Astrocyte of the cerebellum (primary cell): ENCODE measurements at regions not wholly inside any gene's neighbourhood (a gene's known extent, or its start where the extent isn't known, plus 50 kb on each side); places are given as distances from the start of the nearest gene placed in this dataset.

Experiments
- DNase-seq: peaks from one replicate; pipeline ENCODE4 v3.0.0-alpha.2; 2011; ENCODE audit warnings: low read depth
- H3K4me3 ChIP-seq: 2 replicates; pipeline ENCODE4 v1.5.1; 2011; ENCODE audit warnings: mild to moderate bottlenecking, low read depth, low read length, moderate library complexity
- CTCF ChIP-seq: IDR thresholded peaks from 2 replicates; pipeline ENCODE4 v1.5.1; 2012; ENCODE audit warnings: low read length, low read depth, moderate library complexity, mild to moderate bottlenecking; ENCODE audit errors: missing control alignments
- in situ Hi-C: cut with HindIII; loops from 2 replicates; pipeline ENCODE4 v1.10.0; 2017; ENCODE audit warnings: low sequenced_read_pairs

- no peak for TF ChIP-seq CTCF
- in situ Hi-C loops = no loop called here
- H3K4me3 ChIP-seq = no peak overlapping the region
- no peak for DNase-seq
These were observed 240.2 kb upstream of the PTBP2 start for GRCh38 chr1:96481409-96481808.

- no peak for TF ChIP-seq CTCF
- no peak overlapping the region for H3K4me3 ChIP-seq
- DNase-seq = no peak
- in situ Hi-C loops = no loop called here
These were observed 239.0 kb upstream of the PTBP2 start for GRCh38 chr1:96482616-96483015.

- no peak for DNase-seq
- in situ Hi-C loops = no loop called here
- no peak for TF ChIP-seq CTCF
- no peak overlapping the region for H3K4me3 ChIP-seq
These were observed 234.2 kb upstream of the PTBP2 start for GRCh38 chr1:96487394-96487793.

- in situ Hi-C loops = no loop called here
- DNase-seq = no peak
- no peak for TF ChIP-seq CTCF
- no peak overlapping the region for H3K4me3 ChIP-seq
These were observed 233.6 kb upstream of the PTBP2 start for GRCh38 chr1:96487971-96488370.

- no peak for DNase-seq
- no peak for TF ChIP-seq CTCF
- in situ Hi-C loops = no loop called here
- no peak overlapping the region for H3K4me3 ChIP-seq
These were observed 232.8 kb upstream of the PTBP2 start for GRCh38 chr1:96488777-96489176.

GRCh38 chr1:96492236-96492635 lies 229.3 kb upstream of the PTBP2 start:
- no peak for TF ChIP-seq CTCF
- in situ Hi-C loops = no loop called here
- DNase-seq = no peak
- H3K4me3 ChIP-seq = no peak overlapping the region
